HG03469 (cell line): ENCODE measurements at regions not wholly inside any gene's neighbourhood (a gene's known extent, or its start where the extent isn't known, plus 50 kb on each side); places are given as distances from the start of the nearest gene placed in this dataset.
"Not testable (repeated sequence)": the region's sequence is repeated elsewhere in the genome, so short reads cannot be mapped to it uniquely, and the experiment has no call there.

ENCODE experiments used
- ATAC-seq: cut with Tn5 transposase; IDR thresholded peaks from one replicate; pipeline ENCODE4 v1.9.1; 2021; ENCODE audit warnings: mild to moderate bottlenecking, moderate library complexity, moderate number of reproducible peaks; ENCODE audit not compliant: unreplicated experiment

- ATAC-seq: no peak
These were observed 1744.4 kb upstream of the ADGRL3 start for GRCh38 chr4:59455751-59456150.

DNA sequence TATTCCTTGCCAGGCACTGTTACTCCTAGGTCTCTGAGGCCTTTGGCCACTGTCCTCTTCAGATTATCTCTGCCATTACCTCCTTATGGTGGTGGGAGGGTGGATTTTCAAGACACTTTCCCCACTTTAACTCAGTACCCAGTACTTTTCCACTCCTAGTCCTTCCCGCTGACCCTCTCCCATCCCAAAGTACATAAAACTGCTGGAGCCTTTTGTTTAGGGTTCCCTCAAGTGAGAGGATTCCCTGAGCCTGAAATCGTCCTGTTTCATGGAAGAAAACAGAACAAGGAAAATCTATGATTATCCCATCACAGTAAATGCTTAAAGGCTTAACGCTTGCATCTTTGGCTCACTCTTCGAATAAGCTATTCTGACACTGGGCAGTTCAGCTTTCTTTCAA, 1742.5 kb upstream of the ADGRL3 start:
- no peak for ATAC-seq

GRCh38 chr4:59484944-59485343, 1715.2 kb upstream of the ADGRL3 start:
- no peak for ATAC-seq

DNA sequence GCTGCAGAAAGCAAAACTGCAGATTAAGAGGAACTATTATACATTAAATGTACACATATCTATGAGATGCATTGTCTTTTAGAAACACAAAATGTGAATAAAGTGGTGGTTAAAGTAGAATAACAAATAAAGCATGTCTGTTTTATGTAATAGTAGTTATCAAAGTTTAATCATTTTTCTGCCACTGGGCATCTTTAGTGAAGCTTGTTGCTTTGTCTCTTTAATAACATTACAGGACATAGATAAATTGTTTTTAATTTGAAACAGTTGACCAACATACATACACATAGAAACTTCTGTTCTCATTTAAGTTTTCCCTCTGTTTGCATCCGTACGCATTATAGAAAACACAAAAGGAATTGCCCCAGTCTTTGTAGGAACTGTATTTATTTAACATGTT, 1700.0 kb upstream of the ADGRL3 start:
- no peak for ATAC-seq

DNA sequence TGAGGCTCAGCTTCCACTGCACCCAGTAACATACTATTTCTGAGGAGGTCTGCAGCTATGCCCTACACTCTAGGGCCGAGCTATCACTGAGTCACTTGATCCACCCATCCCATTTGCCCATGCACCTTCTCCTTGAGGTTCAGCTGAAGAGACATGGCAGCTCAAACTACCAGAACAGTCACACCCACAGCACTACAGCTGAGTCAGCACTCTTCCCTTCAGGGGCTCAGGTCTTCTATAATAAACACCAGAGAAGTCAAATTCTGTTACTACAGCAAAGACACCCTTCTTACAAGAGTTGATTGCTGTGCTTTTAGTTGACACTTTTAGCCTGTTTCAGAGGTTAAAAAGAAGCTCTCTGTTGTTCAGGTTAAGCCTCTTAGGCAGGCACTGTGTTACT, 1696.4 kb upstream of the ADGRL3 start:
- ATAC-seq: no peak

GRCh38 chr4:59511809-59512208, 1688.3 kb upstream of the ADGRL3 start:
- not testable (repeated sequence) for ATAC-seq

GRCh38 chr4:59517007-59517406, 1683.1 kb upstream of the ADGRL3 start:
- no peak for ATAC-seq

DNA sequence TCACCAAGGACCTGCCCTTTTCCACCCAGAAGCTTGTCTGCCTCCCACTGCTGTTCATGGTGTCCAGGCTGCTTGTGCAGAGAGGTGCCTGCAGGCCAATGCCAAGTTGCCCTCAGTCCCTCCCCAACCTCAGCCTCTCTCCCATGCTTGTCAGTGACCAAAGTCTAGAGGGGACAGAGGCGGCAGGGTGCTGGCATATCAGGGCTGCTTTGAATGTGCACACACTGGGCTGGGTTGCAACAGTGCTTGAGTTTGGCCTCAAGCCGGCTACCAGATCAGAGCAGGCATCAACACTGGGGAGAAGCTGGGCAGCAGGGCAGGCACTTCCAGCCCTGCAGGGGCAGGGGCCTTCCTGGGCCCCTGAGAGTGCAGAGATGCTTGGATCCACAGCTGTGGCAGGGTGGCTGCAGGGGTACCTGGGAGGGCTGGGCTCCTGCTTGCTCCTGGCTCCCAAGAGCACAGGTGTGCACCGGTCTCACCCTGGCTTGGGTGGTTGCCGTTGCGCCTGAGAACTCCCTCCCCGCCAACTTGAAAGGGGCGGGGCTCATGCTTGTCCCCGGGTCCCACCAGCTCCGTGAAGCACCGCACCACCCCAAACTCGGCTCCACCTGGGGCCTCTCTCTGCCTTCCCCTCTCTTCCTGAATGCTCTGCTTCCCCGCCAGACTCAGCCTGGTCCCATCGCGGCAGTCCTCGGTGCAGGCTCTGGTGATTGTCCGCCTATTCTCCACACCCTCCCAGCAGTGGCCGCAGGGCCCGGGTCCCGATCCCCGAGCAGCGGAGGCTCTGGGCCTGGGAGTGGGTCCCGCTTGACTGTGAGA, 1681.9 kb upstream of the ADGRL3 start:
- no peak for ATAC-seq

- ATAC-seq: no peak
These were observed 1674.2 kb upstream of the ADGRL3 start for GRCh38 chr4:59525885-59526284.

GRCh38 chr4:59535541-59535940, 1664.6 kb upstream of the ADGRL3 start:
- ATAC-seq: no peak

DNA sequence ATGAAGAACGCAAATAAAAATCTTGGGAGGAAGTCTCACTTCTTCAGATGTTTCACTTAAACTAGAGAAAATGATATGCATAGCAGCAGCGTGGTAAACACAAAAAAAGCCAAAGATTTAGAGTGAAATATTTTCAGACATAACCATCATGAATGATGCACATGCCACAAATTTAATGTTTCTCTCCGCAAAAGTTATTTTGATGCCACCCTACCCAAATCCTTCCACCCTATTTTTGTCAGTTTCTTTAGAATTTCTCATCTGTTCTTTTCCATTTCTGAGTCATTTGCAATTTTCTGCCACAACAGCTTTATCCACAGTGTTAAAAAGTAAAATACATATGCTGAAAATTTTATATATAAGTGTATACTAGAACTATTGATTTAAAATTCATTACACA, 1663.7 kb upstream of the ADGRL3 start:
- ATAC-seq: no peak

DNA sequence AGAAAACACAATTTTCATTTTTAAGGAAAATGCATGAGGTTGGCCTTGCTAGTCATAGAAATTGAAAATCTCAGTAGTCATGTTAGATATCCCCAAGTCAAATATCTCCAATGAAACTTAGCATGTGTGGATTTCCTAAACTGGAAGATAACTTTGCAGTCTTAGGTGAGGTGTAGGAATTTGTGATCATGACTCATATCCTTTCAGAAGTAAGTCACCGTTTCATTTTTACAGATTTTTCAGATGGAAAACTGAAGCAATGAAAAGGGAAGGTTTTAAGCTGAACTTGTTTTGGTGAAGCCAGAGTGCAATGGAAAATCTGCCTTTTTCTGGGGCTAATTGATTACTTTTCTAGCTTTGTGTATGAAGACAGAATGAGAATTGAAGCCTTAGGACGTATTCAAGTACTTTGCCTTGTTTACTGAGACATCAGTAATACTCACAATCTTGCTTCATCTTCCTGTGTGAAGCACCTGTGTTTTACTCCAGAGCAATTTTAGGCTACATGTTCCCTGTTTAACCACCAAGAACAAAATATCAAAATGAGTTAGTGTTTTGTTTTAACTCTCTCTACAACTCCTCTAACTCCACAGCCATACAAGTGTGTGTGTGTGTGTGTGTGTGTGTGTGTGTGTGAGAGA, 1662.8 kb upstream of the ADGRL3 start:
- no peak for ATAC-seq

- ATAC-seq: no peak
These were observed 1660.7 kb upstream of the ADGRL3 start for GRCh38 chr4:59539401-59539800.

DNA sequence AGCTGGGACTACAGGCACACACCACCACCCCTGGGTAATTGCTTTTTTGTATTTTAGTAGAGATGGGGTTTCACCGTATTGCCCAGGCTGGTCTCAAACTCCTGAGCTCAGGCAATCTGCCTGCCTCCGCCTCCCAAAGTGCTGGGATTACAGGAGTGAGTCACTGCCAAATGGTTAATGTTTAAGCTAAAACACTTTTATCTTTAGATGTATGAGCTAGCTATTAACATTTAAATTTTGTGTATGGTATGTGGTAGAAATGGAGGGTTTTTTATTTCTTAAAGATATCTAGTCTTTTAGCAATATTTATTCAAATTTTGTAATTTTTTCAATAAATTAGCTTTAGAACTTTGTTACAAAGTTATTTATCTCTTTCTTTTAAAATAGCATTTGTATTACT, 1659.8 kb upstream of the ADGRL3 start:
- ATAC-seq: no peak

DNA sequence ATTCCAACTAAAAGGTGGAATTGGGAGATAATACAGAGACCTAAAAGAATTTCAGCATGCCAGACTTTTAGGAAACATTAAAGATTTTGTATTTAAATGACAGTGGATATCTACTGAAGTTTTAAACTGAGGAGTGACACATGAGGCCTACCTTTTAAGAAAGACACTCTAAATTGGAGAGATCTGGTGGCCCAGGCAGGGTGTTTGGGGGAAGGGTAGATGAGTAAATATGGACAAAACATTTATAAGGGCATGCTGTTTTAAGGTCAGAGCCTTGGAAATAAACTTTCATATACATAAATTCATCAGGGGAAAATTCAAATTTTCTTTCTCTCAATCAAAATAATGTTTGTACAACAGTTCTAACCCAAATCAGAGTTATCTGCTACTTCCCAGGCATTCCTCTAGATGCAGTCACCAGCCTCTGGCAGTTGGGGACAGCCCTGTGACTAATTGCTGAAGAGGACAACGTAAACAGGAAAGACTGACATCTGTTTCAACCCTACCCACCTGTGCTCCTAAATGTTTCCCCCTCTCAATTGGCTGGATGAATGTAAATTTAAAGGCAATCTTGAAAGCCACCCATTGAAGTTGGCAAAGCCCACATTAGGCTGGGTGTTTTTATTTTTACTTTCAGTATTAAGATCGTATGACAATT, 1646.9 kb upstream of the ADGRL3 start:
- no peak for ATAC-seq

GRCh38 chr4:59553721-59554091, 1646.4 kb upstream of the ADGRL3 start:
- no peak for ATAC-seq

DNA sequence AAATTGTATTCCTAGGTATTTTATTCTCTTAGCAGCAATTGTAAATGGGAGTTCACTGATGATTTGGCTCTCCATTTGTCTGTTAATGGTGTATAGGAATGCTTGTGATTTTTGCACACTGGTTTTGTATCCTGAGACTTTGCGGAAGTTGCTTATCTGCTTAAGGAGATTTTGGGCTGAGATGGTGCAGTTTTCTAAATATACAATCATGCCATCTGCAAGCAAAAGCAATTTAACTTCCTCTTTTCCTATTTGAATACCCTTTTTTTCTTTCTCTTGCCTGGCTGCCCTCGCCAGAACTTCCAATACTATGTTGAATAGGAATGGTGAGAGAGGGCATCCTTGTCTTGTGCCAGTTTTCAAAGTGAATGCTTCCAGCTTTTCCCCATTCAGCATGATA, 1643.9 kb upstream of the ADGRL3 start:
- ATAC-seq: not testable (repeated sequence)

DNA sequence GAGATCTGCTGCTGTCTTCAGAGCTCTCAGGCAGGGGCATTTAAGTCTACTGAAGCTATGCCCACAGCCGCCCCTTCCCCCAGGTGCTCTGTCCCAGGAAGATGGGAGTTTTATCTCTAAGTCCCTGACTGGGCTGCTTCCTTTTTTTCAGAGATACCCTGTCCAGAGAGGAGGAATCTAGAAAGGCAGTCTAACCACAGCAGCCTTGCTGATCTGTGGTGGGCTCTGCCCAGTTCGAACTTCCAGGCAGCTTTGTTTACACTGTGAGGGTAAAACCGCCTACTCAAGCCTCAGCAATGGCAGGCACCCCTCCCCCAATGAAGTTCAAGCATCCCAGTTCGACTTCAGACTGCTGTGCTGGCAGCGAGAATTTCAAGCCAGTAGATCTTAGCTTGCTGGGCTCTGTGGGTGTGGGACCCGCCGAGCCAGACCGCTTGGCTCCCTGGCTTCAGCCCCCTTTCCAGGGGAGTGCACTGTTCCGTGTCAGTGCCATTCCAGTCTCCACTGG, 1639.9 kb upstream of the ADGRL3 start:
- ATAC-seq: not testable (repeated sequence)

- no peak for ATAC-seq
These were observed 1634.3 kb upstream of the ADGRL3 start for GRCh38 chr4:59565836-59566235.

- ATAC-seq: no peak
These were observed 1629.2 kb upstream of the ADGRL3 start for GRCh38 chr4:59570860-59571476.

DNA sequence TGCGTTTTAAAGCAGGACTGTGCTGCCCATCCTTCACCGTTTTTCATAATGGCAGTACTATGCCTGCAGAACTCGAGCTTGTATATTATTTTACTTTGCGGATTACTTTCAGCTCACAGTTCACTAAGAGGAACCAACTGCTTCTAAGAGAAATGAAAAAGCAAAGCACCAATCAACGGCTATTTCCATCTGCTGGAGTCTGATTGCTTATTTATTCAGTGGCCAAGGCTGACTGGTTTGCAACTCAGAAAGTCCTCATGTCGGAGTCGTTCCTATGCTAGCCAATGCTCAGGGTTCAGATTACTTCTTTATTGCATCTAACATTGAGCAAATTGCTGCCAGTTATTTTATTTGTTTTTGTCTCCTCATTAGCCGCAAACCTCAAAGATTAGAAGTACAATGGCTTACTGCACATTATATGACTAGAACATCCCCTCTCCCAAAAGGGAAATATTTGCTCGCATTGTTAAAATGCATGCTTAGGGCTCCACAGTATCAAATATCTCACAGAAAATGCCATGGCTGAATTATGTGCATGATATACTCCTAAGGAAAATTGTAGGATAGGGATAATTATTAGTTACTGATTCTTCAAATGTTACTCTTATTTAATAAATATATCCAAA, 1628.2 kb upstream of the ADGRL3 start:
- ATAC-seq: no peak
